RCC 7860 (cell line): ENCODE measurements at regions not wholly inside any gene's neighbourhood (a gene's known extent, or its start where the extent isn't known, plus 50 kb on each side); places are given as distances from the start of the nearest gene placed in this dataset.
"Not testable (repeated sequence)": the region's sequence is repeated elsewhere in the genome, so short reads cannot be mapped to it uniquely, and the experiment has no call there.

Source experiments
- DNase-seq: peaks from one replicate; pipeline ENCODE4 v3.0.0-alpha.2; 2015; ENCODE audit warnings: low spot score
- FAIRE-seq: peaks from 2 replicates; lab custom pipeline; 2012; peaks lifted over from hg19 to GRCh38; lab: Jason Lieb, UNC

- no peak for FAIRE-seq
- no peak for DNase-seq
Measured at GRCh38 chr10:7108141-7108540, 302.7 kb downstream of the SFMBT2 start.

DNA sequence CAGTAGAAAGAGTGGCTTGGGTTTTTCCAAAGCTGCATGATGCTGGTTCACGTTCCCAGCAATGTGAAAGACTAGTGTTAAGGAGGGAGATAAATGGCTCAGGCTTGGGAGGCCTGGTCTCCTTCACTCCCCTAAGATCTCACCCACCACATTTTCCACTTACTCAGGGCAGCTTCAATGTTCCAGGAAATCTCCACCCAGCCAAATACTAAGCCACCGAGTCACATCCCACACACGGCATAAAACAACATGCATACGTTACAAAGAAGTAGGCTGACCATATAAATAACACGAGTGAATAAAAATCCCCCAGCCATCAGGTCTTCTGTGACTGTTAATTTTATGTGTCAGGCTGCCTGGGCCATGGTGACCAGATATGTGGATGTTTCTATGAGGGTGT is 303.5 kb downstream of the SFMBT2 start:
- DNase-seq (no peak), FAIRE-seq (no peak)

- not testable (repeated sequence) for FAIRE-seq, DNase-seq
Measured at GRCh38 chr10:7104379-7104778, 306.5 kb downstream of the SFMBT2 start.

DNA sequence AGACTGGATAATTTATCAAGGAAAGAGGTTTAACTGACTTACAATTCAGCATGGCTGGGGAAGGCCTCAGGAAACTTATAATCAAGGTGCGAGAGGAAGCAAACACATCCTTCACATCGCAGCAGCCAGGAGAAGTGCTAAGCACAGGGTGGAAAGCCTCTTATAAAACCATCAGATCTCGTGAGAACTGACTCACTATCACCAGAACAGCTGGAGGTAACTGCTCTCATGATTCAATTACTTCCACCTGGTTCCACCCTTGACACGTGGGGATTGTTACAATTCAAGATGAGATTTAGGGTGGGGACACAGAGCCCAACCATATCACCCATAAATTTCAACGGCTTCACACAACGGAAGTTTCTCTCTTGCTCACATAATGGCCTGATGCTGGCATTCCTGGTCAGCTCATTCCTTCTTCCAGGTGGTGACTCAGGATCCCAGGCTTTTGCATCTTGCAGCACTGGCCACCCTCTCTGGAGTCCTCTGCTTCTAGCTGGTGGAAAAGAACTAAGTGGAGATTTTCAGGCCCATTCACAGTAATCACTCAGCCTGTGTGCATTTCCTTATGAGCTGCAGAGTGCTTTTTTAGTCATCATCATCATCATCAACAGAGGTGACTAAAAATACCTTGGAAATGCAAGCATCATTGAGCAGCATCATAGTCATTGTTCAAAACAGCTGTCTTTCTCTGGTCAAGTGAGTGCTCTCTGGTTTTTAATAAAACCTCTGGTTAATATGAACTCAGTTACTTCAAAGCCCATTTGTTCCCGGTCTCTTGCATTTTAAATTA is 308.1 kb downstream of the SFMBT2 start:
- no peak for FAIRE-seq
- DNase-seq = no peak

DNA sequence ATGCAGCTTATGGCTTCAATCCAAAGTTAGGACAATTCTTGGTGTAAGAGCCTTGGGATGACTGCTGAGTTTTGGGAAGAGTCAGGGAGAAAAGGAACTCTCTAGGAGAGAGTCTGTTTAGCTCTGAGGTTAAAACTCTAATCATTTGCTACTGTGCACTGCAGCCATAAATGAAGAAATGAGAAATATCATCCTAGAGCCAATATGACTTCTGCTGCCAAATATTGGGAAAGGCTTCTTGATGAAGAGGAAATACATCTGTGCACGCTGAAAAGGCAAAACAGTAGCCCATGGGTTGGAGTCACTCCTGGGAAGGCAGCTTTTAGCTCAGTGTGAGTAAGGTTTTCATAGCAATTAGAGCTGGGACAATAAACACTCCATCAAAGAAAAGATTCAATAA is 308.8 kb downstream of the SFMBT2 start:
- DNase-seq = no peak
- FAIRE-seq = no peak

DNA sequence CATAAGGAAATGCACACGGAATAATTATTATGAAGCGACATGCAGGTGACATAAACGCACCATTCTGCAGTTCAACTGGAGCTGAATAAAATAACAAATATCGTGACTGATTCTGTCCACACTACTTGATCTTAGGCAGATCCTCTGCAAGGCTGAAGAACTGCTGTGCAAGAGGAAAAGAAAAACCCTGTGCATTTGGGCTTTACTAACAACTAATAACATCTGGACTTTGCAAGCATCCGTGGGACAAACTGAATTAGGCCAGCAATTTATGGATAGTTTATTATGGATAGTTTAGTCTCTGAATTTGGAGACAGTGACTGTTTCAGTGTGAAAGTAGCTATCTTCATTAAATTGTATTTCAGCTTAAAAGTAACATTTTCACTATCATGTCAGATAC is 309.4 kb downstream of the SFMBT2 start:
- FAIRE-seq (no peak), DNase-seq (no peak)

GRCh38 chr10:7100032-7100702 is 310.7 kb downstream of the SFMBT2 start:
- FAIRE-seq (no peak), DNase-seq (no peak)

- FAIRE-seq (no peak), DNase-seq (no peak)
Measured at GRCh38 chr10:7098160-7098762, 312.6 kb downstream of the SFMBT2 start.

DNA sequence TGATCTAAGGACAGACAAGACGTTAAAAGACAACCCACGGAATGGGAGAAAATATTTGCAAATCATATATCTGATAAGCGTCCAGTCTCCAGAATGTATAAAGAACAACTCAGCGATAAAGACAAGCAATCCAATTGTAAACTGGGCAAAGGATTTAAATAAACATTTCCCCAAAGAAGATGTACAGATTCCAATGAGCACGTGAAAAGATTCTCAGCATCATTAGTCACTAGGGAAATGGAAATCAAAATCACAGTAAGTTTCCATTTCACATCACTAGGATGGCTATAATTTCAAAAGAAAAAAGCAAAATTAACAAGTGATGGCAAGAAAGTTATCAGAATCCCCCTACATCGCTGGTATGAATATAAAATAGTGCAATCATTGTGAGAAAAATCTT is 316.1 kb downstream of the SFMBT2 start:
- FAIRE-seq (no peak), DNase-seq (no peak)

GRCh38 chr10:7093368-7093767 is 317.5 kb downstream of the SFMBT2 start:
- FAIRE-seq = no peak
- DNase-seq = no peak

GRCh38 chr10:7092603-7093002 is 318.2 kb downstream of the SFMBT2 start:
- no peak for FAIRE-seq
- DNase-seq = no peak

- DNase-seq (no peak), FAIRE-seq (no peak)
Measured at GRCh38 chr10:7090529-7090928, 320.3 kb downstream of the SFMBT2 start.

GRCh38 chr10:7085913-7086589 is 324.8 kb downstream of the SFMBT2 start:
- FAIRE-seq (no peak), DNase-seq (no peak)

GRCh38 chr10:7085147-7085912 is 325.5 kb downstream of the SFMBT2 start:
- FAIRE-seq (no peak), DNase-seq (no peak)

DNA sequence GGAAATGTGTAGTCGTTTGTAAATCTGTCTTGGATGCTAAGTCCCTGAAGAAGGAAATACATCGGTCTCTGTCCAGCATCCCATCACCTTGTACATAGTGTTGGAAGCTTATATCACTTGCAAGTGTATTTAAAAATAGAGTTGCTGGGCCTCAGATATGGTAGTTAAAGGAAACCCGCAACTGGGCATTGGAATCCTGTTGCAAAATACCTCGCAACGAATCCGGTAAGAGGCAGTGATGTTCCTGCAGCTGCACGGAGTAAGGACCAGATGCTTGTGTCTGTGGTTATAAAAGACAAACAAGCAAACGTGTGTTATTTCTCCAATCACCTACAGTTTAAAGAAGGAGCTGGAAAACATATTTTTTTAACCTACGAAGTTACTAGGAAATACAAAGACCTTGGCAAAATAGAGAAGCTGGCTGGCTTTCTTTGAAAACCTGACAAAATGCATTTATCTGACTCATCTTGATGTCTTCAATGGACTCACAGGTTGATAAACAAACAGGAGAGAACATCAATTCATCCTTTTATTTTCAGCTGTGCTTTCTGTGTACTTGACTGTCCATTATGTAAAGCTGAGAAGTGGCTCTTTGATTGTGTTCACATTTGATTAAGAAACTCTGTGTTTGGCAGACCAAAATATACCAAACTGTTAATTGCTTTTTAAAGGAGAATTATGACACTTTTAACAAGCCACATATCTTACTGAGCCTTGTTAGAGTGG is 326.4 kb downstream of the SFMBT2 start:
- FAIRE-seq = no peak
- DNase-seq = no peak

DNA sequence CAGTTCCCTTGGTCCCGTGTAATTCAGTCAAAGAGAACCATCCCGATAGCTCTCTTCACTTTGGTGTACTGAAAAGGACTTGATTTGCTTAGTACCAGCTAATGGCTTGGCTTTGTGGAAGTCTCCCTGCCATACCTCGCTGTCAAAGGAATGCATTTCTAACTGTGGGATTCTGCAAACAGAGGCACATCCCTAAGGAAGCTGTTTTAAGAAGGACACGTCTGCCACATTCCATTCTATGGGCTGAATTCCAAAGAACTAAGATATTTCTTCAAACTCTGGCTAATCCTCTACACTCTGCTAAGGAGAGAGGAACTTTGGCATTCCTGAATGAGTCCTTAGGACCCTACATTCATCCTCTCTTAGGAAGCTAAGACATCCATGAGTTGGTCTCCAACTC is 327.9 kb downstream of the SFMBT2 start:
- DNase-seq (no peak), FAIRE-seq (no peak)

DNA sequence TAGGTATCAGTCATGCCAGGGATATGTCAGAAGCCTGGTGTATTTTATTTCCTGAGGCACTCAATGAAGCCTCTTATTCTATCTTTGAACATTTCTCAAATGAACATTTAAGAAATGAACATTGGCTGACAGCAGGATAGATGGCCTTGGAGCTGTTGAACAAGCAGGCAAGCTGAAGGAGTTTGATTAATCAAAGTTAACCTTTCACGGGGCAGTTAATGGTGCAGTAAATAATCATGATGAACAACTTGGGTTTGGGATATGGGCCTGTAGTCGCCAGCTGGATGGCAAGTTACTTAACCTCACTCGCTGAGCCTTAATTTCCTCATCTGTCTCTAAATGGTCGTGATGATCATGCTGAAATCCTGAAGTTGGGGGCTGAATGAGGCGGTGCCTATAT is 333.0 kb downstream of the SFMBT2 start:
- no peak for DNase-seq
- no peak for FAIRE-seq

DNA sequence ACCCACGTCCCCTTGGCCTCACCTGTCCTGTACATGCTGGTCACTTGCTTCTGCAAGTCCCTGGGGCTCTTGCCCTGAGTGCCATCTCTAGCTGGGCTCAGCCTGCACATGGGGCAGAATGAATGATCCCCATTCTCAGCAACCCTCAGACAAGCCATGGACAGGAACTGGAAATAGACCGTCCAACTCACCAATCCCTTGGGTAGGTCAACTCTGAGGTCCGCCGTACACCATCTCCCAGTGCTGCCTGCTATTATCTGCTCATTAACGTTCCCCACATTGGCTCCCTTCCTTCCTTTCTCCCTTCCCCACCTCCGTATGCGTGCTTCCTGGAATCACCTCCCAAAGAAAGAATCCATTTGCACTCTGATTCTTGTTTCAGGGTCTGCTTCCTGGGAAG is 335.0 kb downstream of the SFMBT2 start:
- FAIRE-seq = no peak
- no peak for DNase-seq

DNA sequence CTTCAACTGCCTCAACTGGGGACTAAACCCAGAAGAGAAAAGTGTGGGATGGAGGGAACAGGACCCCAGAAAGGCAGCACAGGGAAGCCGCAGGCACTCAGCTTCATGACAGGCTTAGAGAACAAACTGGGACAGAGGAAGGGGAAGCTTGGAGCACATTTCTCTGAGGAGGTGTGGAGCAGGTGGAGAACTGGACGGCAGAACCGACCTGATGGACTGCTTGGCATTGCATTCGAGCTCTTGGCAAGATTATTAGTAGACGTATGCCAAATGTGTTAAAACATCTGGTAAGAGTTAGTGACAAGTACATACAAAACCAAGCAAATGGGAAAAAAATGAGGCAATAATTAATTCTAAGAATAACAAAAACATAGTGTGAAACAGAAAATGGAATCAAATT is 335.7 kb downstream of the SFMBT2 start:
- no peak for FAIRE-seq
- DNase-seq = no peak

GRCh38 chr10:7071421-7071820 is 339.4 kb downstream of the SFMBT2 start:
- DNase-seq (no peak), FAIRE-seq (no peak)
